Pancreas (tissue), 10 donors: ENCODE measurements at regions not wholly inside any gene's neighbourhood (a gene's known extent, or its start where the extent isn't known, plus 50 kb on each side); places are given as distances from the start of the nearest gene placed in this dataset.

Experiments
- ATAC-seq, 4 donors: fragments of 200-7000 bp; cut with Tn5 transposase; one replicate each; pipeline versions ENCODE4 v1.8.0 to v1.9.1; 2020; ENCODE audit warnings: mild to moderate bottlenecking in 4 of 4, moderate library complexity in 4 of 4
- DNase-seq, 6 donors: peaks; one replicate each; pipeline ENCODE4 v3.0.0-alpha.2; 2020
- FAIRE-seq: peaks from 2 replicates; lab custom pipeline; 2012; peaks lifted over from hg19 to GRCh38; lab: Jason Lieb, UNC
- H3K27ac ChIP-seq, 4 donors: fragments of 200-600 bp; sonication (generic); 1 replicate in 3 of 4; 2 replicates in 1 of 4; pipeline versions ENCODE4 v1.5.0 to v1.8.0; 2020
- H3K27me3 ChIP-seq, 4 donors: fragments of 200-600 bp; one replicate each; pipeline ENCODE4 v1.8.0; 2021
- H3K36me3 ChIP-seq, 3 donors: fragments of 200-600 bp; sonication (generic) in 1 of 3; one replicate each; pipeline versions ENCODE4 v1.5.0 to v1.8.0; 2020 to 2021
- H3K4me1 ChIP-seq, 3 donors: fragments of 200-600 bp; one replicate each; pipeline ENCODE4 v1.8.0; 2021
- H3K4me3 ChIP-seq, 4 donors: fragments of 200-600 bp; sonication (generic) in 2 of 4; one replicate each; pipeline versions ENCODE4 v1.5.0 to v1.8.0; 2020 to 2021
- H3K9me3 ChIP-seq, 4 donors: fragments of 200-600 bp; one replicate each; pipeline ENCODE4 v1.8.0; 2021
- CTCF ChIP-seq, 4 donors: fragments of 200-600 bp; sonication (generic) in 3 of 4; IDR thresholded peaks; one replicate each; pipeline versions ENCODE4 v1.5.0 to v1.8.0; 2021; ENCODE audit warnings: antibody characterized with exemption in 4 of 4
- WGBS, 2 donors: extraction: QIAGEN DNeasy Blood & Tissue Kit; methylation state at CpG; one replicate each; pipeline ENCODE4 v1.1.7; 2013; 5-methylcytosine and 5-hydroxymethylcytosine counted together
- intact Hi-C, 3 donors: fragments of 100-400 bp; cut with DNase I; formaldehyde crosslinking; loops; one replicate each; pipeline versions ENCODE4 v1.11.1 to v1.14.2; 2022
- donor health status: healthy with polysubstance abuse.
- donor health status: DM: no; HTN: no; CAD: no; lungs with moderate emphysema.
- donor health status: DM: no; HTN: no; CAD: no.
- donor health status: control.
- donor health status: control.
- donor health status: Bipolar disorder and iron deficiency.
- donor health status: DM: yes; HTN: yes; CAD: no.
- donor health status: DM: no; HTN: no; CAD: no.
- donor health status: DM: no; HTN: no; CAD: no.
- donor health status: DM: yes; HTN: yes; CAD: no.

- 78 to 81% methylated on average over 2 of the region's 2 CpGs for whole genome bisulfite sequencing, 2 donors
- H3K36me3 ChIP-seq = no peaks in the 10 kb centered on the region
- H3K27ac ChIP-seq = no peak overlapping the region
- no peak for ATAC-seq
- TF ChIP-seq CTCF (IDR thresholded peaks at IDR 0.05) = no peak
- DNase-seq = no peak
- H3K4me1 ChIP-seq = no peaks in the 10 kb centered on the region
- no peak for FAIRE-seq
- intact Hi-C loops = no loop called here
- no peaks in the 10 kb centered on the region for H3K9me3 ChIP-seq
- H3K27me3 ChIP-seq = no peaks in the 10 kb centered on the region
- no peak overlapping the region for H3K4me3 ChIP-seq
These were observed 53.5 kb upstream of the UNC5B start for GRCh38 chr10:71158902-71159301.

GRCh38 chr10:71159892-71160291 lies 52.5 kb upstream of the UNC5B start:
- no peaks in the 10 kb centered on the region for H3K9me3 ChIP-seq
- H3K36me3 ChIP-seq = no peaks in the 10 kb centered on the region
- intact Hi-C loops = no loop called here
- no peak for TF ChIP-seq CTCF (IDR thresholded peaks at IDR 0.05)
- 85 to 90% methylated on average over 5 of the region's 5 CpGs for WGBS, 2 donors
- FAIRE-seq (no peak), DNase-seq (no peak), ATAC-seq (no peak)
- no peak overlapping the region for H3K27ac ChIP-seq
- H3K27me3 ChIP-seq = no peaks in the 10 kb centered on the region
- no peaks in the 10 kb centered on the region for H3K4me1 ChIP-seq
- no peak overlapping the region for H3K4me3 ChIP-seq

GRCh38 chr10:71161425-71161824 lies 50.9 kb upstream of the UNC5B start:
- FAIRE-seq = no peak
- Histone ChIP-seq H3K9me3 (no peaks in the 10 kb centered on the region), H3K27me3 (no peaks in the 10 kb centered on the region), H3K4me3 (no peak overlapping the region), H3K27ac (no peak overlapping the region), H3K36me3 (no peaks in the 10 kb centered on the region), H3K4me1 (no peaks in the 10 kb centered on the region)
- 63 to 69% methylated on average over 4 of the region's 4 CpGs for WGBS, 2 donors
- intact Hi-C loops = no loop called here
- no peak for TF ChIP-seq CTCF (IDR thresholded peaks at IDR 0.05)
- DNase-seq = no peak
- ATAC-seq = no peak
